ENCODE measurements at regions not wholly inside any gene's neighbourhood (a gene's known extent, or its start where the extent isn't known, plus 50 kb on each side); places are given as distances from the start of the nearest gene placed in this dataset.

GRCh38 chr16:73549984-73550631 lies 502.2 kb upstream of the ZFHX3 start:
- H3K27me3 Mint-ChIP-seq, result peaks cover 12% of the 10 kb centered on the region
- no peak overlapping the region for H3K4me3 Mint-ChIP-seq
- no peaks in the 10 kb centered on the region for H3K4me1 Mint-ChIP-seq
- peaks cover 2% of the 10 kb centered on the region for H3K9me3 Mint-ChIP-seq
- DNase-seq, result no peak
- ChIA-PET POLR2A (no interaction called here), CTCF (no interaction called here)
- no peak overlapping the region for H3K27ac Mint-ChIP-seq
- H3K36me3 Mint-ChIP-seq (ENCODE audit: low read depth), result no peaks in the 10 kb centered on the region

- Mint-ChIP-seq H3K27me3 (peaks cover 24% of the 10 kb centered on the region), H3K27ac (no peak overlapping the region), H3K4me3 (no peak overlapping the region), H3K4me1 (no peaks in the 10 kb centered on the region), H3K36me3 (ENCODE audit: low read depth) (no peaks in the 10 kb centered on the region), H3K9me3 (peaks cover 2% of the 10 kb centered on the region)
- DNase-seq, result no peak
- ChIA-PET POLR2A (no interaction called here), CTCF (no interaction called here)
Measured at GRCh38 chr16:73547552-73548403, 499.9 kb upstream of the ZFHX3 start.

- no peaks in the 10 kb centered on the region for H3K36me3 Mint-ChIP-seq (ENCODE audit: low read depth)
- H3K27me3 Mint-ChIP-seq, result peaks cover 24% of the 10 kb centered on the region
- no peak overlapping the region for H3K4me3 Mint-ChIP-seq
- CTCF ChIA-PET, result interaction anchor here (0.6 kb wide), 1 partner anchor 1222 kb away, joined by 3 read pairs; no protein-coding TSS in a partner anchor
- no peaks in the 10 kb centered on the region for H3K4me1 Mint-ChIP-seq
- no peaks in the 10 kb centered on the region for H3K9me3 Mint-ChIP-seq
- DNase-seq, result no peak
- no peak overlapping the region for H3K27ac Mint-ChIP-seq
- POLR2A ChIA-PET, result no interaction called here
Measured at GRCh38 chr16:73546341-73546845, 498.5 kb upstream of the ZFHX3 start.

DNA sequence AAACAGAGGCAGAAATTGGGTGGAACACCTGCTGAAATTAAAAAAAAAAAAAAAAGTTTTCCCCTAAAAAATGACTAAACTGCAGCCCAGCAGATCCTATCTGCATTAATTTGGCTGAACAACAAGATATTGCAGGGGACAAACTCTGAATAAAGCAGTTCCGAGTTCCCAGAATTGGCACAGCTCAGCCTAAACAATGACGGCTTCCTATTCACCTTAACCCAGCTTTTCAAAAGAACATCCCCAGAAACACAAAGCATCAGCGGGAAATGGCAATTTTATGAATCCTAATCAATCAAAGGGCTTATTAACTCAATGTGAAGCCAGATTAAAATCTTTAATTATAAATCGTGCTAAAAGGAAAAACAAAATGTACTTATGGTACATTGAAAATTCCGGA lies 497.8 kb upstream of the ZFHX3 start:
- peaks cover 24% of the 10 kb centered on the region for H3K27me3 Mint-ChIP-seq
- ChIA-PET POLR2A (no interaction called here), CTCF (interaction anchor here (0.6 kb wide), 1 partner anchor 1221 kb away, joined by 3 read pairs; no protein-coding TSS in a partner anchor)
- H3K4me3 Mint-ChIP-seq, result no peak overlapping the region
- H3K4me1 Mint-ChIP-seq, result no peaks in the 10 kb centered on the region
- no peak overlapping the region for H3K27ac Mint-ChIP-seq
- H3K36me3 Mint-ChIP-seq (ENCODE audit: low read depth), result no peaks in the 10 kb centered on the region
- H3K9me3 Mint-ChIP-seq, result no peaks in the 10 kb centered on the region
- no peak for DNase-seq

GRCh38 chr16:73545290-73545689 lies 497.4 kb upstream of the ZFHX3 start:
- H3K27ac Mint-ChIP-seq, result no peak overlapping the region
- H3K4me1 Mint-ChIP-seq, result no peaks in the 10 kb centered on the region
- H3K36me3 Mint-ChIP-seq (ENCODE audit: low read depth), result no peaks in the 10 kb centered on the region
- CTCF ChIA-PET, result no interaction called here
- peaks cover 24% of the 10 kb centered on the region for H3K27me3 Mint-ChIP-seq
- H3K4me3 Mint-ChIP-seq, result no peak overlapping the region
- POLR2A ChIA-PET, result no interaction called here
- peaks cover 1% of the 10 kb centered on the region for H3K9me3 Mint-ChIP-seq
- no peak for DNase-seq

- peaks cover 3% of the 10 kb centered on the region for H3K9me3 Mint-ChIP-seq
- ChIA-PET POLR2A (no interaction called here), CTCF (no interaction called here)
- H3K4me3 Mint-ChIP-seq, result no peak overlapping the region
- no peaks in the 10 kb centered on the region for H3K36me3 Mint-ChIP-seq (ENCODE audit: low read depth)
- DNase-seq, result no peak
- H3K27ac Mint-ChIP-seq, result no peak overlapping the region
- H3K27me3 Mint-ChIP-seq, result peaks cover 24% of the 10 kb centered on the region
- no peaks in the 10 kb centered on the region for H3K4me1 Mint-ChIP-seq
Measured at GRCh38 chr16:73544826-73545225, 496.9 kb upstream of the ZFHX3 start.

- H3K4me3 Mint-ChIP-seq, result no peak overlapping the region
- DNase-seq, result no peak
- peaks cover 3% of the 10 kb centered on the region for H3K9me3 Mint-ChIP-seq
- no peak overlapping the region for H3K27ac Mint-ChIP-seq
- no peaks in the 10 kb centered on the region for H3K4me1 Mint-ChIP-seq
- no peaks in the 10 kb centered on the region for H3K36me3 Mint-ChIP-seq (ENCODE audit: low read depth)
- ChIA-PET CTCF (no interaction called here), POLR2A (no interaction called here)
- H3K27me3 Mint-ChIP-seq, result peaks cover 24% of the 10 kb centered on the region
Measured at GRCh38 chr16:73543970-73544599, 496.2 kb upstream of the ZFHX3 start.

DNA sequence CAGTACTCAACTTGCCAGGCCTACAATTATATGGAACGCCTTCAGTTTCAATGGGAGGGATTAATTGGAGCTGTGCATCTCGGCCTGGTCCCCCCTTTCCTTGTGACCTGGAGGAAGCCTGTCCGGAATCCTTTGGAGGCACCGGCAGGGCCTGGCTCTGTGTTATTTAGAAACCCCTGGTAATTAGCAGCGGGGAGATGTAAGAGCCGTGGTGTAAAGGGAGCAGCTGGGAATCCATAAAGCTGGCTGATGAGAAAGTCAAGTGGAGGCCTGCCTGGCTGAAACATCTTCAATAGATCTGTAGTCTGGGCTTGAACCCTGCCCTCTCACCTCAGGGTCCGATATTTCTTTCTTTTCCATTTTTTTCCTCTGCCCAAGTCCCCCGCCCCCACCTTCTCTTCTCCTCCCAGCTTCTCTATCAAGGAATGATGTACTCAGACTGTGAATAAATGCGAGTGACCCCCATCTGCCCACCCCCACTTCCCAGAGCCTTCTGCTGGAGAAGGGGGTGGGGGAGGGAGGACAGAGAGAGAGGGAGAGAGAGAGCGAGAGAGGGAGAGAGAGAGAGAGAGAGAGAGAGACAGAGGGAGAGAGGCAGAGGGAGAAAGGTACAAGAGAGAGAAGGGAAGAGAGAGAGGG lies 495.5 kb upstream of the ZFHX3 start:
- no peaks in the 10 kb centered on the region for H3K4me1 Mint-ChIP-seq
- ChIA-PET CTCF (no interaction called here), POLR2A (no interaction called here)
- no peak overlapping the region for H3K4me3 Mint-ChIP-seq
- no peak for DNase-seq
- peaks cover 24% of the 10 kb centered on the region for H3K27me3 Mint-ChIP-seq
- peaks cover 3% of the 10 kb centered on the region for H3K9me3 Mint-ChIP-seq
- no peaks in the 10 kb centered on the region for H3K36me3 Mint-ChIP-seq (ENCODE audit: low read depth)
- H3K27ac Mint-ChIP-seq, result no peak overlapping the region

DNA sequence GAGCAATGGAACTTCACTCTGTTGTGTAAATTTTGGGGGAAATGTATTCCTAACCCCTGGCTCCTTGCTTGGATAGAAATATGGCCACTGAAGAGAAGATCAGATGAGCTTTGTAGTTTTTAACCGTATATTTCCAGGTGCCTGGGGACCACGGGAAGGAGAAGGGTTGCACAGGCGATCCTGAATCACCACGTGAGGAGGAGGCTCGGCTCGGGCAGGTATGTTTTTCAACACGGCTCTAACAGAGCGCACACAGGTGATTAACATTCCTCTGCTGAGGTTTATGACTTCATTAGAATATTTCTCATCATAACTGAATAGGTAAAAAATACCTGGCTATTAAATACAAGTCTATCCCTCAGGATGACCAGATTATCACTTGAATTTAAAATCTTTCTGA lies 495.0 kb upstream of the ZFHX3 start:
- Mint-ChIP-seq H3K27ac (no peak overlapping the region), H3K36me3 (ENCODE audit: low read depth) (no peaks in the 10 kb centered on the region), H3K4me1 (no peaks in the 10 kb centered on the region), H3K9me3 (peaks cover 3% of the 10 kb centered on the region), H3K27me3 (peaks cover 22% of the 10 kb centered on the region), H3K4me3 (no peak overlapping the region)
- DNase-seq, result no peak
- CTCF ChIA-PET, result no interaction called here
- POLR2A ChIA-PET, result no interaction called here

DNA sequence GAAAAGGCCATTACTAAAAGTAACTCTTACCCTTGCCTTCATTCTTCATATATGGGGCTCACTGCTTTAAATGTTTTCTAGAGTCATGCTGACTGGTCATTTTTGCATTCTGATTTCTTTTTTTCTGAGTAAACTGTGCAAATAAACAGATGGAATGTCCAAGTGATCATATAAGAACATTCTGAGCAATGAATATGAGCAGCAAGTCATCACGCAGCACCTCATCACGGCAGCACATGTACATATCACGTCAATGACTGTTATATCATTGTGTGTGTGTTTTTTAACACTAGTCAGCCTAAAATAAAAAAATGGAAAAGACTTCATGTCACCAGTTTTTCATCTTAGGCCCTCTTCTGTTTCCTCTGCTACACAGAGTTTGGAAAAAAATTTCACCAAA lies 490.0 kb upstream of the ZFHX3 start:
- H3K27ac Mint-ChIP-seq, result no peak overlapping the region
- peaks cover 3% of the 10 kb centered on the region for H3K9me3 Mint-ChIP-seq
- no peaks in the 10 kb centered on the region for H3K27me3 Mint-ChIP-seq
- H3K4me3 Mint-ChIP-seq, result no peak overlapping the region
- CTCF ChIA-PET, result no interaction called here
- H3K4me1 Mint-ChIP-seq, result no peaks in the 10 kb centered on the region
- DNase-seq, result no peak
- POLR2A ChIA-PET, result no interaction called here
- H3K36me3 Mint-ChIP-seq (ENCODE audit: low read depth), result no peaks in the 10 kb centered on the region

DNA sequence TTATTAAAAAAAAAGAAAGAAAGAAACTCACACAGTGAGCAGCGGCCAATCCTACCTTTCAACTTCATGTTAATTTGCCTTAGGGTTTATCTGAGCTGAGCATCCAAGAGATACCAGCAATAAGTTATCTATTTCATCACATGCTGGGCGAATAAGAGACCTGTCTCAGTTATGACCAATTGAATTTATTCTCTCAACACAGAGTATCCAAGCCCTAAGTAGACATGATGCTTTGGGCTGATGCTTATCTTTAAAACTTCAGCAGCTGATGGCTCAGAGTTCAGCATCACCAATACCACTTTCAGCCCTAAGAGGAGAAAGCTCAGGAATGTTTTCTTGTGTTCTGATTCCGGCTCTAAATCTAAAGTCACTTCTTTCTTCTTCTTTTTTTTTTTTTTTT lies 489.0 kb upstream of the ZFHX3 start:
- H3K27ac Mint-ChIP-seq, result no peak overlapping the region
- ChIA-PET POLR2A (no interaction called here), CTCF (no interaction called here)

GRCh38 chr16:73531021-73531420 lies 483.1 kb upstream of the ZFHX3 start:
- no peaks in the 10 kb centered on the region for H3K4me1 Mint-ChIP-seq
- ChIA-PET CTCF (no interaction called here), POLR2A (no interaction called here)
- peaks cover 5% of the 10 kb centered on the region for H3K9me3 Mint-ChIP-seq
- no peaks in the 10 kb centered on the region for H3K36me3 Mint-ChIP-seq (ENCODE audit: low read depth)
- no peak overlapping the region for H3K27ac Mint-ChIP-seq
- no peak overlapping the region for H3K4me3 Mint-ChIP-seq
- no peaks in the 10 kb centered on the region for H3K27me3 Mint-ChIP-seq
- no peak for DNase-seq

More for the DNA sequence above, 489.0 kb upstream of the ZFHX3 start:
- H3K4me3 Mint-ChIP-seq, result no peak overlapping the region
- H3K4me1 Mint-ChIP-seq, result no peaks in the 10 kb centered on the region
- DNase-seq, result no peak
- H3K27me3 Mint-ChIP-seq, result no peaks in the 10 kb centered on the region
- H3K9me3 Mint-ChIP-seq, result peaks cover 5% of the 10 kb centered on the region
- H3K36me3 Mint-ChIP-seq (ENCODE audit: low read depth), result no peaks in the 10 kb centered on the region

GRCh38 chr16:73530529-73530928 lies 482.6 kb upstream of the ZFHX3 start:
- no peaks in the 10 kb centered on the region for H3K4me1 Mint-ChIP-seq
- no peaks in the 10 kb centered on the region for H3K36me3 Mint-ChIP-seq (ENCODE audit: low read depth)
- peaks cover 5% of the 10 kb centered on the region for H3K9me3 Mint-ChIP-seq
- H3K27ac Mint-ChIP-seq, result no peak overlapping the region
- DNase-seq, result no peak
- H3K4me3 Mint-ChIP-seq, result no peak overlapping the region
- ChIA-PET CTCF (no interaction called here), POLR2A (no interaction called here)
- H3K27me3 Mint-ChIP-seq, result no peaks in the 10 kb centered on the region

All from activated CD4-positive, alpha-beta memory T cell treated with anti-CD3 and anti-CD28 coated beads, Interleukin-2, amount 10 ng/mL, durations not matched to agents 7 days and 5 days (primary cell).